ENCODE measurements at regions not wholly inside any gene's neighbourhood (a gene's known extent, or its start where the extent isn't known, plus 50 kb on each side); places are given as distances from the start of the nearest gene placed in this dataset.

DNA sequence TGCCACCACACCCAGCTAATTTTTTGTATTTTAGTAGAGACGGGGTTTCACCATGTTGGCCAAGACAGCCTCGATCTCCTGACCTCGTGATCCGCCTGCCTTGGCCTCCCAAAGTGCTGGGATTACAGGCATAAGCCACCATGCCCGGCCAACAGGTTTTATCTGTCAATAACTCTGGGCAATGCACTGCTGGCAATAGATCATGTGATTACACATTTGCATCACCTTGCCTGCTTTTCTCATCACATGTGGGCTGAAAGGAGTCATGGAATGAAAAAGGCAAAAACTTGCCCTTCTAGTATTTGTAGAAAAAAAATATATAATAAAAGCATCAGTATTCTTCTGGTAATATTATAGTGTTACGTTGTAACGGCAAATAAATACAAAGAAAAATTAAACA is 164.5 kb downstream of the NHLRC3 start:
- TF ChIP-seq, protein P1, sequence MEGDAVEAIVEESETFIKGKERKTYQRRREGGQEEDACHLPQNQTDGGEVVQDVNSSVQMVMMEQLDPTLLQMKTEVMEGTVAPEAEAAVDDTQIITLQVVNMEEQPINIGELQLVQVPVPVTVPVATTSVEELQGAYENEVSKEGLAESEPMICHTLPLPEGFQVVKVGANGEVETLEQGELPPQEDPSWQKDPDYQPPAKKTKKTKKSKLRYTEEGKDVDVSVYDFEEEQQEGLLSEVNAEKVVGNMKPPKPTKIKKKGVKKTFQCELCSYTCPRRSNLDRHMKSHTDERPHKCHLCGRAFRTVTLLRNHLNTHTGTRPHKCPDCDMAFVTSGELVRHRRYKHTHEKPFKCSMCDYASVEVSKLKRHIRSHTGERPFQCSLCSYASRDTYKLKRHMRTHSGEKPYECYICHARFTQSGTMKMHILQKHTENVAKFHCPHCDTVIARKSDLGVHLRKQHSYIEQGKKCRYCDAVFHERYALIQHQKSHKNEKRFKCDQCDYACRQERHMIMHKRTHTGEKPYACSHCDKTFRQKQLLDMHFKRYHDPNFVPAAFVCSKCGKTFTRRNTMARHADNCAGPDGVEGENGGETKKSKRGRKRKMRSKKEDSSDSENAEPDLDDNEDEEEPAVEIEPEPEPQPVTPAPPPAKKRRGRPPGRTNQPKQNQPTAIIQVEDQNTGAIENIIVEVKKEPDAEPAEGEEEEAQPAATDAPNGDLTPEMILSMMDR (conservative IDR thresholded peaks at IDR 0.05) = no peak
- TF ChIP-seq ZFX (IDR thresholded peaks at IDR 0.05) = no peak

Data from C4-2B (cell line).